AG04449 (cell line): ENCODE measurements at regions not wholly inside any gene's neighbourhood (a gene's known extent, or its start where the extent isn't known, plus 50 kb on each side); places are given as distances from the start of the nearest gene placed in this dataset.

ENCODE experiments used
- CTCF ChIA-PET: fragments of 350-600 bp; formaldehyde crosslinking; extraction: SDS; loops from one replicate; lab custom pipeline; 2021; ENCODE audit warnings: antibody characterized with exemption; lab: Yijun Ruan, JAX
- POLR2A ChIA-PET: fragments of 400-600, 350-600 bp; formaldehyde crosslinking; extraction: SDS; loops from one replicate; lab custom pipeline; 2020; ENCODE audit warnings: antibody characterized with exemption, inconsistent platforms; lab: Yijun Ruan, JAX
- DNase-seq: peaks from one replicate; pipeline ENCODE4 v3.0.0-alpha.2; 2010; ENCODE audit warnings: low read depth, low spot score
- H3K4me3 ChIP-seq: 2 replicates; pipeline ENCODE4 v1.5.1; 2011; ENCODE audit warnings: low read depth, mild to moderate bottlenecking, control low read depth, low read length
- CTCF ChIP-seq: IDR thresholded peaks from one replicate; pipeline ENCODE4 v1.5.1; 2011; ENCODE audit warnings: mild to moderate bottlenecking, moderate library complexity, low read length, control low read depth, inconsistent platforms; ENCODE audit not compliant: insufficient read depth; ENCODE audit errors: missing control alignments

GRCh38 chr6:71534921-71535320 lies 246.3 kb downstream of the OGFRL1 start:
- POLR2A ChIA-PET = no interaction called here
- CTCF ChIA-PET = interaction anchor here (0.8 to 9.6 kb wide), 13 partner anchors 9 to 1082 kb away, joined by 3 to 121 read pairs (median 6); no protein-coding TSS in a partner anchor
- no peak for TF ChIP-seq CTCF
- no peak for DNase-seq
- H3K4me3 ChIP-seq = no peak overlapping the region

- TF ChIP-seq CTCF = no peak
- ChIA-PET POLR2A (no interaction called here), CTCF (interaction anchor here (1.2 to 9.6 kb wide), 2 partner anchors 9 to 545 kb away, joined by 4 to 121 read pairs; no protein-coding TSS in a partner anchor)
- no peak overlapping the region for H3K4me3 ChIP-seq
- peak; percentile 34 for DNase-seq
These were observed 249.1 kb downstream of the OGFRL1 start for GRCh38 chr6:71537717-71538116.

- ChIA-PET CTCF (interaction anchor here (3.3 kb wide), 1 partner anchor 10 kb away, joined by 28 read pairs; no protein-coding TSS in a partner anchor), POLR2A (no interaction called here)
- peak; percentile 52 for DNase-seq
- no peak for TF ChIP-seq CTCF
- H3K4me3 ChIP-seq = no peak overlapping the region
These were observed 255.4 kb downstream of the OGFRL1 start for GRCh38 chr6:71544028-71544427.

- ChIA-PET POLR2A (no interaction called here), CTCF (interaction anchor here (3.3 kb wide), 1 partner anchor 11 kb away, joined by 28 read pairs; no protein-coding TSS in a partner anchor)
- DNase-seq = no peak
- no peak for TF ChIP-seq CTCF
- no peak overlapping the region for H3K4me3 ChIP-seq
These were observed 256.3 kb downstream of the OGFRL1 start for GRCh38 chr6:71544906-71545305.

GRCh38 chr6:71545905-71546304 lies 257.3 kb downstream of the OGFRL1 start:
- POLR2A ChIA-PET = no interaction called here
- TF ChIP-seq CTCF = no peak
- DNase-seq = no peak
- CTCF ChIA-PET = no interaction called here
- H3K4me3 ChIP-seq = no peak overlapping the region

- ChIA-PET CTCF (interaction anchor here (1.8 kb wide), 1 partner anchor 17 kb away, joined by 6 read pairs; no protein-coding TSS in a partner anchor), POLR2A (no interaction called here)
- no peak for TF ChIP-seq CTCF
- no peak for DNase-seq
- H3K4me3 ChIP-seq = no peak overlapping the region
These were observed 263.2 kb downstream of the OGFRL1 start for GRCh38 chr6:71551798-71552197.
